ENCODE measurements at regions not wholly inside any gene's neighbourhood (a gene's known extent, or its start where the extent isn't known, plus 50 kb on each side); places are given as distances from the start of the nearest gene placed in this dataset.

- TF ChIP-seq CTCF (IDR thresholded peaks at IDR 0.05), result no peak
- TF ChIP-seq POLR2A (IDR thresholded peaks at IDR 0.05), result no peak
Measured at GRCh38 chr13:111636271-111636670, 315.8 kb downstream of the TEX29 start.

Data from testis (tissue), 2 donors.